ENCODE measurements at regions not wholly inside any gene's neighbourhood (a gene's known extent, or its start where the extent isn't known, plus 50 kb on each side); places are given as distances from the start of the nearest gene placed in this dataset.

- TF ChIP-seq CTCF (conservative IDR thresholded peaks at IDR 0.05; ENCODE audit: low read depth, low read length) (no peak), POLR2A (IDR thresholded peaks at IDR 0.05; ENCODE audit: low read depth, low read length) (no peak), RAD21 (IDR thresholded peaks at IDR 0.05; ENCODE audit: low read length) (no peak)
These were observed 257.0 kb upstream of the PRR16 start for GRCh38 chr5:120207129-120207528.
